ENCODE measurements at regions not wholly inside any gene's neighbourhood (a gene's known extent, or its start where the extent isn't known, plus 50 kb on each side); places are given as distances from the start of the nearest gene placed in this dataset.

- Histone ChIP-seq H3K4me3 (ENCODE audit: low read length) (no peak overlapping the region), H3K36me3 (ENCODE audit: control insufficient read depth, insufficient read depth, low read length) (no peaks in the 10 kb centered on the region), H3K27me3 (ENCODE audit: control insufficient read depth, insufficient read depth, low read length) (no peaks in the 10 kb centered on the region), H3K27ac (ENCODE audit: low read length) (no peak overlapping the region), H3K4me1 (ENCODE audit: control insufficient read depth, insufficient read depth, low read length) (peaks cover 12% of the 10 kb centered on the region), H3K9me3 (ENCODE audit: control insufficient read depth, low read depth, low read length) (no peaks in the 10 kb centered on the region)
- WGBS (ENCODE audit: insufficient coverage, low lambda C conversion rate), result 100% methylated on average over 4 of the region's 7 CpGs
- DNase-seq, result no peak
Observed at GRCh38 chr2:10233131-10234012, 69.3 kb upstream of the HPCAL1 start.

GRCh38 chr2:10234013-10234306, 68.7 kb upstream of the HPCAL1 start:
- Histone ChIP-seq H3K4me1 (ENCODE audit: control insufficient read depth, insufficient read depth, low read length) (peaks cover 9% of the 10 kb centered on the region), H3K9me3 (ENCODE audit: control insufficient read depth, low read depth, low read length) (no peaks in the 10 kb centered on the region), H3K36me3 (ENCODE audit: control insufficient read depth, insufficient read depth, low read length) (no peaks in the 10 kb centered on the region), H3K27me3 (ENCODE audit: control insufficient read depth, insufficient read depth, low read length) (no peaks in the 10 kb centered on the region), H3K4me3 (ENCODE audit: low read length) (no peak overlapping the region), H3K27ac (ENCODE audit: low read length) (no peak overlapping the region)
- no CpG with 5 or more reads among the region's 4 CpGs for whole genome bisulfite sequencing (ENCODE audit: insufficient coverage, low lambda C conversion rate)
- DNase-seq, result no peak

GRCh38 chr2:10234409-10235094, 68.2 kb upstream of the HPCAL1 start:
- no peak for DNase-seq
- Histone ChIP-seq H3K9me3 (ENCODE audit: control insufficient read depth, low read depth, low read length) (no peaks in the 10 kb centered on the region), H3K4me1 (ENCODE audit: control insufficient read depth, insufficient read depth, low read length) (peaks cover 3% of the 10 kb centered on the region), H3K27ac (ENCODE audit: low read length) (no peak overlapping the region), H3K4me3 (ENCODE audit: low read length) (no peak overlapping the region), H3K27me3 (ENCODE audit: control insufficient read depth, insufficient read depth, low read length) (no peaks in the 10 kb centered on the region), H3K36me3 (ENCODE audit: control insufficient read depth, insufficient read depth, low read length) (no peaks in the 10 kb centered on the region)
- WGBS (ENCODE audit: insufficient coverage, low lambda C conversion rate), result no CpG with 5 or more reads among the region's 18 CpGs

- Histone ChIP-seq H3K27me3 (ENCODE audit: control insufficient read depth, insufficient read depth, low read length) (no peaks in the 10 kb centered on the region), H3K4me3 (ENCODE audit: low read length) (no peak overlapping the region), H3K4me1 (ENCODE audit: control insufficient read depth, insufficient read depth, low read length) (no peaks in the 10 kb centered on the region), H3K27ac (ENCODE audit: low read length) (no peak overlapping the region), H3K36me3 (ENCODE audit: control insufficient read depth, insufficient read depth, low read length) (no peaks in the 10 kb centered on the region), H3K9me3 (ENCODE audit: control insufficient read depth, low read depth, low read length) (no peaks in the 10 kb centered on the region)
- DNase-seq, result no peak
- WGBS (ENCODE audit: insufficient coverage, low lambda C conversion rate), result no CpG with 5 or more reads among the region's 26 CpGs
Observed at GRCh38 chr2:10235099-10235908, 67.4 kb upstream of the HPCAL1 start.

- no peak overlapping the region for H3K27ac ChIP-seq (ENCODE audit: low read length)
- WGBS (ENCODE audit: insufficient coverage, low lambda C conversion rate), result no CpG with 5 or more reads among the region's 11 CpGs
- H3K9me3 ChIP-seq (ENCODE audit: control insufficient read depth, low read depth, low read length), result no peaks in the 10 kb centered on the region
- DNase-seq, result no peak
- no peaks in the 10 kb centered on the region for H3K36me3 ChIP-seq (ENCODE audit: control insufficient read depth, insufficient read depth, low read length)
- no peaks in the 10 kb centered on the region for H3K4me1 ChIP-seq (ENCODE audit: control insufficient read depth, insufficient read depth, low read length)
- no peaks in the 10 kb centered on the region for H3K27me3 ChIP-seq (ENCODE audit: control insufficient read depth, insufficient read depth, low read length)
- no peak overlapping the region for H3K4me3 ChIP-seq (ENCODE audit: low read length)
Observed at GRCh38 chr2:10235909-10236550, 66.7 kb upstream of the HPCAL1 start.

- H3K36me3 ChIP-seq (ENCODE audit: control insufficient read depth, insufficient read depth, low read length), result no peaks in the 10 kb centered on the region
- no peaks in the 10 kb centered on the region for H3K9me3 ChIP-seq (ENCODE audit: control insufficient read depth, low read depth, low read length)
- H3K4me1 ChIP-seq (ENCODE audit: control insufficient read depth, insufficient read depth, low read length), result no peaks in the 10 kb centered on the region
- WGBS (ENCODE audit: insufficient coverage, low lambda C conversion rate), result no CpG with 5 or more reads among the region's 10 CpGs
- no peak overlapping the region for H3K4me3 ChIP-seq (ENCODE audit: low read length)
- no peak for DNase-seq
- no peak overlapping the region for H3K27ac ChIP-seq (ENCODE audit: low read length)
- no peaks in the 10 kb centered on the region for H3K27me3 ChIP-seq (ENCODE audit: control insufficient read depth, insufficient read depth, low read length)
Observed at GRCh38 chr2:10236571-10237391, 65.9 kb upstream of the HPCAL1 start.

GRCh38 chr2:10237392-10238321, 65.0 kb upstream of the HPCAL1 start:
- no peaks in the 10 kb centered on the region for H3K4me1 ChIP-seq (ENCODE audit: control insufficient read depth, insufficient read depth, low read length)
- H3K27ac ChIP-seq (ENCODE audit: low read length), result no peak overlapping the region
- H3K4me3 ChIP-seq (ENCODE audit: low read length), result no peak overlapping the region
- no peaks in the 10 kb centered on the region for H3K36me3 ChIP-seq (ENCODE audit: control insufficient read depth, insufficient read depth, low read length)
- H3K9me3 ChIP-seq (ENCODE audit: control insufficient read depth, low read depth, low read length), result no peaks in the 10 kb centered on the region
- no peak for DNase-seq
- WGBS (ENCODE audit: insufficient coverage, low lambda C conversion rate), result no CpG with 5 or more reads among the region's 28 CpGs
- no peaks in the 10 kb centered on the region for H3K27me3 ChIP-seq (ENCODE audit: control insufficient read depth, insufficient read depth, low read length)

- Histone ChIP-seq H3K36me3 (ENCODE audit: control insufficient read depth, insufficient read depth, low read length) (no peaks in the 10 kb centered on the region), H3K27me3 (ENCODE audit: control insufficient read depth, insufficient read depth, low read length) (no peaks in the 10 kb centered on the region), H3K4me1 (ENCODE audit: control insufficient read depth, insufficient read depth, low read length) (no peaks in the 10 kb centered on the region), H3K27ac (ENCODE audit: low read length) (no peak overlapping the region), H3K9me3 (ENCODE audit: control insufficient read depth, low read depth, low read length) (no peaks in the 10 kb centered on the region), H3K4me3 (ENCODE audit: low read length) (no peak overlapping the region)
- no peak for DNase-seq
- WGBS (ENCODE audit: insufficient coverage, low lambda C conversion rate), result no CpG with 5 or more reads among the region's 7 CpGs
Observed at GRCh38 chr2:10238396-10238795, 64.3 kb upstream of the HPCAL1 start.

- DNase-seq, result no peak
- H3K4me3 ChIP-seq (ENCODE audit: low read length), result no peak overlapping the region
- H3K27ac ChIP-seq (ENCODE audit: low read length), result no peak overlapping the region
- H3K4me1 ChIP-seq (ENCODE audit: control insufficient read depth, insufficient read depth, low read length), result no peaks in the 10 kb centered on the region
- WGBS (ENCODE audit: insufficient coverage, low lambda C conversion rate), result 100% methylated on average over 1 of the region's 13 CpGs
- H3K36me3 ChIP-seq (ENCODE audit: control insufficient read depth, insufficient read depth, low read length), result no peaks in the 10 kb centered on the region
- H3K9me3 ChIP-seq (ENCODE audit: control insufficient read depth, low read depth, low read length), result no peaks in the 10 kb centered on the region
- H3K27me3 ChIP-seq (ENCODE audit: control insufficient read depth, insufficient read depth, low read length), result no peaks in the 10 kb centered on the region
Observed at GRCh38 chr2:10238991-10239485, 63.7 kb upstream of the HPCAL1 start.

Measured in large intestine (tissue), 3 donors.